HepG2 (cell line): ENCODE measurements at regions not wholly inside any gene's neighbourhood (a gene's known extent, or its start where the extent isn't known, plus 50 kb on each side); places are given as distances from the start of the nearest gene placed in this dataset.

Experiments used
- ATAC-seq: fragments of 200-7000 bp; cut with Tn5 transposase; 3 replicates; pipeline ENCODE4 v1.9.1; 2020; ENCODE audit warnings: mild to moderate bottlenecking, moderate library complexity
- BruUV-seq: library from RNA; stranded (reverse); fragments of 400-500 nt; replicated peaks from 2 replicates; lab custom pipeline; 2021; lab: Mats Ljungman, UMichigan
- CTCF ChIA-PET: fragments of 300-600 bp; formaldehyde crosslinking; extraction: SDS; loops from one replicate; lab custom pipeline; 2021; ENCODE audit warnings: low total read pairs, inconsistent platforms, low intra/inter-chr PET ratio; lab: Yijun Ruan, JAX
- POLR2A ChIA-PET: fragments of 350-600 bp; sonication (Branson Sonifier 250); formaldehyde crosslinking; loops from one replicate; lab custom pipeline; 2020; ENCODE audit warnings: antibody characterized with exemption, inconsistent platforms; lab: Yijun Ruan, JAX
- DNase-seq: peaks from one replicate; pipeline ENCODE4 v3.0.0-alpha.2; 2015; ENCODE audit warnings: low spot score
- FAIRE-seq: peaks from 3 replicates; lab custom pipeline; 2011; peaks lifted over from hg19 to GRCh38; lab: Jason Lieb, UNC
- H2AFZ ChIP-seq: one replicate; pipeline ENCODE4 v1.6.1; 2011; ENCODE audit warnings: low read length, inconsistent platforms
- H3K27ac ChIP-seq: fragments of 300-600 bp; 3 replicates; pipeline ENCODE4 v1.8.0; 2011; ENCODE audit warnings: mixed run types, mild to moderate bottlenecking, mixed read lengths, low read length, inconsistent platforms; ENCODE audit not compliant: insufficient read depth; ENCODE audit errors: extremely low read length
- H3K27me3 ChIP-seq, 2 experiments: fragments of 200-600 bp in 1 of 2; 2 replicates in 1 of 2; 3 replicates in 1 of 2; pipeline versions ENCODE4 v1.6.0 to v1.8.0; 2011; ENCODE audit warnings: low read length in 2 of 2, mild to moderate bottlenecking in 2 of 2, moderate library complexity in 2 of 2, inconsistent platforms in 1 of 2; ENCODE audit not compliant: insufficient read depth in 2 of 2, control insufficient read depth in 1 of 2
- H3K36me3 ChIP-seq, 2 experiments: fragments of 200-600 bp in 1 of 2; replicated peaks in 1 of 2; 2 replicates in 1 of 2; 3 replicates in 1 of 2; pipeline versions ENCODE4 v1.5.1 to v1.8.0; 2011; ENCODE audit warnings: low read length in 2 of 2, inconsistent platforms in 1 of 2; ENCODE audit not compliant: insufficient read depth in 2 of 2, control insufficient read depth in 1 of 2
- H3K4me1 ChIP-seq: 2 replicates; pipeline ENCODE4 v1.5.1; 2012; ENCODE audit warnings: low read length, inconsistent platforms; ENCODE audit not compliant: insufficient read depth
- H3K4me2 ChIP-seq: 2 replicates; pipeline ENCODE4 v1.6.0; 2011; ENCODE audit warnings: low read depth, low read length, inconsistent platforms
- H3K4me3 ChIP-seq, 3 experiments: fragments of 200-600 bp in 1 of 3; sonication (generic), shearing (Covaris generic) in 1 of 3; replicated peaks in 1 of 3; 2 replicates each; pipeline ENCODE4 v1.5.1; 2011 to 2016; ENCODE audit warnings: low read length in 3 of 3, inconsistent platforms in 2 of 3, low read depth in 2 of 3, mild to moderate bottlenecking in 2 of 3, control low read depth in 1 of 3, mixed read lengths in 1 of 3; ENCODE audit not compliant: insufficient read depth in 1 of 3
- H3K79me2 ChIP-seq: one replicate; pipeline ENCODE4 v1.6.1; 2011; ENCODE audit warnings: low read length, inconsistent platforms; ENCODE audit not compliant: insufficient read depth
- H3K9ac ChIP-seq: 2 replicates; pipeline ENCODE4 v1.6.0; 2011; ENCODE audit warnings: mild to moderate bottlenecking, low read depth, low read length, inconsistent platforms; ENCODE audit not compliant: insufficient read depth
- H3K9me3 ChIP-seq: 2 replicates; pipeline ENCODE4 v1.5.1; 2012; ENCODE audit warnings: mild to moderate bottlenecking, low read length
- H4K20me1 ChIP-seq: 2 replicates; pipeline ENCODE4 v1.6.0; 2011; ENCODE audit warnings: inconsistent platforms, mild to moderate bottlenecking, low read length, moderate library complexity; ENCODE audit not compliant: insufficient read depth
- AHDC1 ChIP-seq: sonication (generic); formaldehyde crosslinking; IDR thresholded peaks from 2 replicates; pipeline ENCODE4 v1.5.1; 2020; ENCODE audit warnings: mild to moderate bottlenecking, missing genetic modification reagents, borderline replicate concordance
- BCL3 ChIP-seq: sonication (generic); formaldehyde crosslinking; IDR thresholded peaks from 2 replicates; pipeline ENCODE4 v1.5.1; 2020; ENCODE audit warnings: mild to moderate bottlenecking, missing genetic modification reagents, moderate library complexity
- CBX2 ChIP-seq, 2 experiments: fragments of 200-600 bp in 1 of 2; sonication (generic); formaldehyde crosslinking in 1 of 2; IDR thresholded peaks; 2 replicates each; pipeline versions ENCODE4 v1.7.0 to v1.8.1; 2018 to 2022; ENCODE audit warnings: low read depth in 2 of 2, low read length in 1 of 2, mild to moderate bottlenecking in 1 of 2, missing genetic modification reagents in 1 of 2
- GFI1 ChIP-seq: sonication (generic); formaldehyde crosslinking; IDR thresholded peaks from 2 replicates; pipeline ENCODE4 v1.5.0; 2020; ENCODE audit warnings: missing genetic modification reagents, mild to moderate bottlenecking, borderline replicate concordance
- MEIS2 ChIP-seq: sonication (generic); formaldehyde crosslinking; IDR thresholded peaks from 2 replicates; pipeline ENCODE4 v1.9.0; 2021; ENCODE audit warnings: mild to moderate bottlenecking, missing genetic modification reagents
- RARG ChIP-seq: sonication (generic); formaldehyde crosslinking; IDR thresholded peaks from 2 replicates; pipeline ENCODE4 v1.4.0; 2020; ENCODE audit warnings: low read depth, mild to moderate bottlenecking, missing genetic modification reagents
- RBFOX2 ChIP-seq: fragments of 200-400 bp; formaldehyde crosslinking; IDR thresholded peaks from 2 replicates; pipeline ENCODE4 v1.6.1; 2017; ENCODE audit warnings: low read depth, mild to moderate bottlenecking, low read length
- REPIN1 ChIP-seq: sonication (generic); formaldehyde crosslinking; IDR thresholded peaks from 2 replicates; pipeline ENCODE4 v1.8.0; 2022; ENCODE audit warnings: missing genetic modification reagents, low read depth, mild to moderate bottlenecking, borderline replicate concordance
- SMC3 ChIP-seq: IDR thresholded peaks from 2 replicates; pipeline ENCODE4 v1.6.1; 2011; ENCODE audit warnings: low read length, improper control_type of control experiment
- ZBTB21 ChIP-seq: sonication (generic); formaldehyde crosslinking; IDR thresholded peaks from 2 replicates; pipeline ENCODE4 v1.4.0; 2020; ENCODE audit warnings: missing genetic modification reagents
- ZBTB42 ChIP-seq: sonication (generic); formaldehyde crosslinking; IDR thresholded peaks from 2 replicates; pipeline ENCODE4 v1.5.0; 2020; ENCODE audit warnings: mild to moderate bottlenecking, missing genetic modification reagents
- ZFP37 ChIP-seq: sonication (generic); formaldehyde crosslinking; IDR thresholded peaks from 2 replicates; pipeline ENCODE4 v1.4.0; 2020; ENCODE audit warnings: missing genetic modification reagents, borderline replicate concordance
- ZNF275 ChIP-seq: sonication (generic); formaldehyde crosslinking; IDR thresholded peaks from 2 replicates; pipeline ENCODE4 v1.8.0; 2022; ENCODE audit warnings: missing genetic modification reagents, mild to moderate bottlenecking, inconsistent platforms, borderline replicate concordance
- ZNF441 ChIP-seq: sonication (generic); formaldehyde crosslinking; IDR thresholded peaks from 2 replicates; pipeline ENCODE4 v1.7.0; 2021; ENCODE audit warnings: missing genetic modification reagents, borderline replicate concordance
- ZNF569 ChIP-seq: sonication (generic); formaldehyde crosslinking; IDR thresholded peaks from 2 replicates; pipeline ENCODE4 v1.5.0; 2020; ENCODE audit warnings: mild to moderate bottlenecking, missing genetic modification reagents, moderate library complexity, borderline replicate concordance
- ZNF616 ChIP-seq: sonication (generic); formaldehyde crosslinking; IDR thresholded peaks from 2 replicates; pipeline ENCODE4 v1.5.0; 2020; ENCODE audit warnings: low read depth, mild to moderate bottlenecking, missing genetic modification reagents
- ZNF891 ChIP-seq: sonication (generic); formaldehyde crosslinking; IDR thresholded peaks from 2 replicates; pipeline ENCODE4 v1.5.0; 2020; ENCODE audit warnings: mild to moderate bottlenecking, missing genetic modification reagents
- WGBS: methylation state at CpG from one replicate; pipeline ENCODE4 v1.1.6; 2017; ENCODE audit warnings: low lambda C conversion rate; 5-methylcytosine and 5-hydroxymethylcytosine counted together
- in situ Hi-C: cut with HindIII; loops from 2 replicates; pipeline ENCODE4 v1.10.0; 2017; ENCODE audit warnings: low pct_unique_long_range_greater_than_20kb; ENCODE audit not compliant: extremely low pct_ligation_motif_present
- intact Hi-C: fragments of 100-400 bp; cut with micrococcal nuclease; formaldehyde crosslinking; loops from one replicate; pipeline ENCODE4 v1.10.0; 2022; ENCODE audit not compliant: unreplicated experiment

GRCh38 chr17:13753771-13754170 lies 152.0 kb upstream of the HS3ST3A1 start:
- ChIA-PET POLR2A (no interaction called here), CTCF (no interaction called here)
- no peak overlapping the region for H3K4me3 ChIP-seq
- H3K79me2 ChIP-seq, result no peaks in the 10 kb centered on the region
- no peaks in the 10 kb centered on the region for H3K36me3 ChIP-seq
- no peak for FAIRE-seq
- no peaks in the 10 kb centered on the region for H3K9me3 ChIP-seq
- TF ChIP-seq ZNF275 (no peak), RARG (CRISPR knock-in tag) (no peak), GFI1 (CRISPR knock-in tag) (no peak), ZNF616 (CRISPR knock-in tag) (no peak), ZBTB42 (CRISPR knock-in tag) (no peak), SMC3 (no peak), MEIS2 (CRISPR knock-in tag) (no peak), REPIN1 (CRISPR knock-in tag) (no peak), ZNF891 (CRISPR knock-in tag) (no peak), RBFOX2 (no peak), BCL3 (CRISPR knock-in tag) (no peak), ZBTB21 (CRISPR knock-in tag) (no peak), CBX2 (IDR thresholded peaks at IDR 0.05; ENCODE audit: low read depth, low read length) (no peak), CBX2 (CRISPR knock-in tag; IDR thresholded peaks at IDR 0.05; ENCODE audit: low read depth) (no peak), ZNF569 (CRISPR knock-in tag) (no peak), ZNF441 (CRISPR knock-in tag) (no peak), AHDC1 (CRISPR knock-in tag) (no peak), ZFP37 (CRISPR knock-in tag) (no peak)
- no peak for ATAC-seq
- peaks cover 0 to 3% of the 10 kb centered on the region in 2 experiments; a peak in 1 of 5 replicates for H3K27me3 ChIP-seq
- in situ Hi-C loops (no loop called here), intact Hi-C loops (no loop called here)
- no peak overlapping the region for H2AFZ ChIP-seq
- WGBS, result 37% methylated on average over 1 of the region's 1 CpG
- BruUV-seq, result no TSS peak
- no peak for DNase-seq
- no peak overlapping the region for H3K9ac ChIP-seq
- no peak overlapping the region for H3K4me2 ChIP-seq
- no peak overlapping the region for H3K27ac ChIP-seq
- H3K4me1 ChIP-seq, result no peaks in the 10 kb centered on the region
- no peaks in the 10 kb centered on the region for H4K20me1 ChIP-seq
